ENCODE measurements at regions not wholly inside any gene's neighbourhood (a gene's known extent, or its start where the extent isn't known, plus 50 kb on each side); places are given as distances from the start of the nearest gene placed in this dataset.

DNA sequence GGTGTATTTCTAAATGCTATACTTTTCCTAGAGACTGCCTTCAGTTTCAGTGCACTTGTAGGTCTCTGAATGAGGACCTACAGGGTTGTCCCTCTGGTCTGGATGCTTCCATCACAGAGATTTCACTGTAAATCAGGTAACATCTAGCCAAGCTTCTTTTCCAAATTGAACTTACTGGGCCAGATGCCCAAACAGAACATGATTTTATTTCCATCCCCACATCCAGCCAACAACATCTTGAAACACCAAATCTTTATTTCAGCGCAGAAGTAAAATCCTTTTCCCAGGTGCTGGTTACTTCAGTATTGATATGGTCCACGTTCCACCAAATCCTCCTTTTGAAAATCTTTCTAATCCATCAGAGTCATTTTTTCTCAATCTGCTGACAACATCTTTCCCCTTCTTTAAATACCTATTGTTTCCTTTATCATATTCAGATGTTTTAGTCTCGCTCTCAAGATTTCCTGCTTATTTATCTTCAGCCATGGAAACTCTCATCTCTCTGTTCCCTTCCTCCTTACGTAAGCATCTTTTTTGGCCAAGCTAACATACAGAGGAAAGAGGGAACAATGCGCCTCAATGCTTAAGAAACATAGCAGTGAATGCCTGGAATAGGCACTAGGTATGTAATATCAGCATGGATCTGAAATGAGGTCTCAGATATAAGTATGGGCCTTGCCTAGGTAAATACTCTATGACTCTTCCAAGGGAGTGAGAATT lies 201.2 kb upstream of the MTNR1B start:
- no peak for DNase-seq

DNA sequence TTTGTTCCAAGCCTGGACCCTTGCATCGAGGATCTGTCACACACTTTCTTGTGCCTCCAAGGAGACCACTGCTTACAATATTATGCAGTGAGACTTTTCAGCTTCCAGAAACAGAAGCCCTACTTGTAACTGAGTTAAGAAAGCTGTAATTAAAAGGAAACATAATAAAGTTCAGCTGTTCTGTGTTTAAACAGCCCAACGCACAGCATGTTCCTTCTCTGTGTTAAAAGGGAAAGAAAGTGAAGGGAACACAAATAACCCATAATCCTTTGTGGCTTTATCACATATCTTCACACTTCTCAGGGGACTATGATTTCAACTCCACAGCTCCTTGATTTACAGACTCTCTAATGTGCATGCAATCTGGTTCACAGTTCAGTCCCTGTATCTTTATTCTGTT lies 200.3 kb upstream of the MTNR1B start:
- no peak for DNase-seq

DNA sequence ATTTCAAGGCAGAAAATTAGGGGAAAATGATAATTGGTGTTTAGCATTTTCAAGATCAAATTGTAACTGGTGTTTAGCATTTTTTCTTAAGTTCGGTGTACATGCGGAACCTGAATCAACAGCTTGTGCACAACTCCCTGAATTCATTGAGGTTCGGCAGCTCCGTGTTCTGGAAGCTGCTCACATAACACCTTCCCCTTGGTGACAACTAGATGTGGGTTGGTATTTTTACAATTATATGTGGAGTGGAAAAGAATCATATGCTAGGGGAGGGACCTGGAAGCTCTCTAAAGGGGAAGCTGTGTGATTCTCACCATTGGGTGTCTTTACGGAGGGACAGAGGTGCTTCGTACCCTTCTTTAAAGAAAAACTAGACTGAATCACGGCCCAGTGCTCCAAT lies 199.0 kb upstream of the MTNR1B start:
- no peak for DNase-seq

DNA sequence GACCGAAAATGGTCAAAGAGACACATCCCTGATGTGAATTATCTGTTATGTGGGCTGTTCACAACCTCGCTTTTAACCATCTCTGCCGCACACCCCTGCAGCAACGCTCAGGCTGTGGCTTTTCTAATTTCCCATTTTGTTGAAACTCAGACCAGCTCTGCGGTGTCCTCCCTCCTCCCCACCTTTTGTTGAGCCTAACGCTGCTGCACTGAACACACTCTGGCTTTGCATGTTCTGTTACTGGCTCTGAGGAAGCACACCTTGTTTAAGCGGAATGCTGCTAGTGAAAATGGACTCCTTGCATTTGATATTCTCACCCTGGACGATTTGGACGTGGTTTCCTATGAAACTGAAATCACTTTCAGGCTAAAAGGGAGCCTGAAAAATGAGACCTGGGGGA lies 198.5 kb upstream of the MTNR1B start:
- DNase-seq: no peak

GRCh38 chr11:92771701-92772100 lies 197.8 kb upstream of the MTNR1B start:
- no peak for DNase-seq

DNA sequence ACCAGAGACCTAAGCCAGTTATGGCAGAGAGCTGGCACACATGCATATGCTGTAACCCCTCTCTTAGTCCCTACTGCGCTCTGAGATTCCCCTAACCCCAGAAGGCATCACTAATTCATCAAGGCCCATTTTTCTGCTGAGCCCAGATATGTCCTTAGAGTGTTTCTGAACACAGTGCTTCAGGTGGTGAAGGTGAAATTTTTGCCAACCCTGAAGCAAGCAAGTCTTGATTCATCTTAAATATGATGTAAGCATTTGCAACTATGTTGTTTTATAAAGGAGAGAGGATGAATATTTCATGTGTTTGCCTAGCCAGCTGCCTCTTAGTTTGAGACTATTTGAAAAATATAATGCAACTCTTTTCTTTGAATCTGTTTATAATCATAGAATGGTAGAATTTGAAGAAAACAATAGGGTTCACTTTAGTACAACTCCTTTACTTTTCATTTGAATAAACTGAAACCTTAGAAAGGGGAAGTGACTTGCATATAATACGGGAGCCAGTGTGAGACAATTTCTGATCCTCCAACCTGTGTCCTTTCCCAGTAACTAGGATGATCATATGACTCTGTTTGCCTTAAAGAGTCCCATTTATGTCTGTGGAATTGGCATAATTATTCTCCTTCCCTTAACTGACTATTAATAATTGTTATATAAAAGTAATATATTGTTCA lies 194.3 kb upstream of the MTNR1B start:
- DNase-seq: no peak

- DNase-seq: no peak
These were observed 192.8 kb upstream of the MTNR1B start for GRCh38 chr11:92776676-92777075.

DNA sequence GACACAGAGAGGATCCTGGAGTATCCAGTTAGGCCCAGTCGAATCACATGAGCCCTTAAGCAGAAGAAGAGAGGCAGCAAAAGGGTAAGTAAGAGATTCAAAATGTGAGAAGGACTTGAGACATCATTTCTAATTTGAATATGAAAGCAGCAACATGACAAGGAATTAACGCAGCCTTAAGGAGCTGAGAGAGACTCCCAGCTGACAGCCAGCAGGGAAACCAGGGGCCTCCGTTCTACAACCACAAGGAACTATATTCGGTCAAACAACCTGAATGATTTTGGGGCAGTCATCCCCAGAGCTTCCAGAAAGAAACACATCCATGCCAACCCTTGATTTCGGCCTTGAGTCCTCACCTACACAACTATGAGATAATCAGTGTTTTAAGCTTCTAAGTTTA lies 189.7 kb upstream of the MTNR1B start:
- DNase-seq: no peak

DNA sequence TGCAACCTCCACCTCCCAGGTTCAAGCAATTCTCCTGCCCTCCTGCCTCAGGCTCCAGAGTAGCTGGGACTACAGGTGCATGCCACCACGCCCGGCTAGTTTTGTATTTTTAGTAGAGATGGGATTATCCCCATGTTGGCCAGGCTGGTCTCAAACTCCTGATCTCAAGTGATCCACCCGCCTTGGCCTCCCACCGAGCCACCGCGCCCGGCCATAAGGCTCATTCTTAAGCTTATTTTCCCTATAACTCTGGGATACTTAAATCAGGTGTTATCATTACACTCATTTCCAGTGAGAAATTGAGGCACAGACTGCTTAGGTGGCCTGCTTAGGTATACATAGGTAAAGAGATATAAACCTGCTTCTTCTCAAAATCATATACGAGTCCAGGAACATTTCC lies 188.3 kb upstream of the MTNR1B start:
- no peak for DNase-seq

DNA sequence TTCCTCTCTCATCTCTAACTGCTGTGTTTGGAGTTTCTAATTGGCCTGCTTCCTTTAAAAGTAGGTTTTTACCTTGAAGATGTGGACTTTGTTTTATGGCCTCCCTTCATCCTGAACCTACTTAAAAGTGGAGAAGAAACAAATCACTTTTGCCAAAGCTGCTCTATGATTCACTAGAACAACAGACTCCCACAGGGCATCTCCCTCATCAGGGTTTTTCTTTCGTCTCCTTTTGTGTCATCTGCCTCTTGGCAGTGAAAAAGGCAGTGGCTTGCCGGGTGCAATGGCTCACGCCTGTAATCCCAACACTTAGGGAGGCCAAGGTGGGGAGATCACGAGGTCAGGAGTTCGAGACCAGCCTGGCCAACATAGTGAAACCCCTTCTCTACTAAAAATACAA lies 186.6 kb upstream of the MTNR1B start:
- no peak for DNase-seq

DNA sequence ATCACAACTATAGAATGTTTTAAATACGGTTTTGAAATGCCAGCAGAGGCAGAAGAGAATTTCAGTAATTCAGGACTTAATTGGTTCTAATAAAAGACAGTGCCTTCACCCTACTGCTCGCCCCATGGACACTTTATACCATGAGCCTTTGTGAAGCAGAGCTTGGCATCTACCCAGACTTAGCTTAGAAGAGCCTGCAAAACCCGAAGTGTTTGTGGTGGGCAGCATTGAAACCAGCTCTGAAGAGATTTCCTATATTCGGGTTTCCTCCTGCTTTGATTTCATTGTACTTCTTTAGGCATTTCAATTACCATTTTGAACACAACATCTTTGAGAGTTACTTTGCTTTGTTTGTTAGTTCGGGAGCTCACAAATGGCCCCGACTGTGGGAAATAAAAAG lies 185.1 kb upstream of the MTNR1B start:
- DNase-seq: no peak

DNA sequence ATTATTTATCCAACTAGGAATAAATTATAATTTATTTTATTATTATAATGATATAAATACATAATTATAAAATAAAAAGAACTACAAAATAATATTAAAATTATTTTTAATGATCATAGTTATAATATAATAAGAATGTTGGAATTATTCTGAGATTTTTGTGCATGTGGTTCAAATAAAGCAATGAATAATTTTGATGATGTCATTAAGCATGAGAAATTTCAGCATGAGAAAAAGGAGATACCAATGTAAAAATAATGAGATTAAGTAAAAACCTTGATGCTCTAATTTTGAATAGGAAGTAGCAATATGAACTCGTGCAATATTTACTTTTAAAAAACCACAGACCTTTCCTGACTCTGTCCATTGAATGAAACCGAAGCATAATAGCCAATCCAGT lies 181.8 kb upstream of the MTNR1B start:
- DNase-seq: no peak

DNA sequence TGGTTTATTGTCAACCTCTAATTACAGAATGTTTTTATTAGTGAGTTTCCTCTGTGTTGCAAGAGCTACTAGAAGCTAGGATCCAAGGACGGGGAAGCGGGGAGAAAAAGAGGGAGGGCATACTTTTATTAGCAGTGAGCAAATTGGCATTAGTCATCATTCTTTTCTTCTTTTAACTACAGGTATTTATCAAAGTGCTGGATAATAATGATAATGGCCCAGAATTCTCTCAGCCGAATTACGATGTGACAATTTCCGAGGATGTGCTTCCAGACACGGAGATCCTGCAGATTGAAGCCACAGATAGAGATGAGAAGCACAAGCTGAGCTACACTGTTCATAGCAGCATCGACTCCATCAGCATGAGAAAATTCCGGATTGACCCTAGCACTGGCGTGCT lies 179.7 kb upstream of the MTNR1B start:
- no peak for DNase-seq

DNA sequence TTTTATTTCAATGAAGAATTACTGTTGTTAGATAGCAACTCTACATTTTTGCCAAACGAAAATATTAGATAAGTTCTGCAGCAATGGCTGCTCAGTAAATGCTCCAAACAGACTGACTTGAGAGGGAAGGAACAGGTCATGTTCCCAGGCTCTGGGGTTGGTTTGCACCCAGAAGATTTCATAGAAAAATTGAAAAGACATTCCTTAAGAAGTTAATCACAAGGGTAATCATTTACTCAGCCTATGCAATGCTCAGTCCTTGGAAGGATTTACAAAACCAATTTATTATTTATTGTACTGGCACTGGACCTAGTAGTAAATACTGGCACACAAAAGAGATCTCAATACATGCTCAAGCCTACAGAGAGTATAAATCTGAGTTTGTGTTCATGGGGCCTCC lies 179.1 kb upstream of the MTNR1B start:
- DNase-seq: no peak

DNA sequence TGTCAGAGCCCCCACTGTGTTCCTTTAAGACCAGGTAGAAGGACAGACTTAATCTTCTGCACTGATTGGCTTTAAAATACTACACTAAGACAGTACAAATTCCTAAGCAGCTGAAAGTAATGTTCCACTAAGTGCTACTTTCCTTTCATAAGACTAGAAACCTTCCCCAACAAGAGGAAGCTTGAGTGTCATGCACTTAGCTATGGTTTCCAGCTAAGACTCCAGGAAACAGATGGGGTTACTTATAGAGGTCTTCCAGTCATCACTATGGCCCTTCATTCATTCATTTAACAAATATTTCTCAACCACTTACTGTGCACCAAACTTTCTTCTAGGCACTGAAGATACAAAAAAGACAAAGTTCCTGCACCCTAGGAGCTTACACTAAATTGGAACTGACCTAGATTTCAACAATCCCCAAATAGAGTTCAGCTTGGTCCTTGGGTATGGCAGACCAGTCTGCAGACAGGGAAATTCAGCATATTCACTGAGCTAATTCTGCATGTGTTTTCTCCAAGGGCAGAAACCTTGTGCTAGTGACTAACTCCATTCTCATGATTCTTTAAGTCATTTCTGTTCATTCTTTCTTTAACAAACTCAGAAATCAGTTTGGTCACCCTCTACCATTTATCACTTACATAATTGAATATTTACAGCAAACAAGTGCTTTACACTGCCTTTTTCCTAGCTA lies 178.4 kb upstream of the MTNR1B start:
- DNase-seq: no peak

DNA sequence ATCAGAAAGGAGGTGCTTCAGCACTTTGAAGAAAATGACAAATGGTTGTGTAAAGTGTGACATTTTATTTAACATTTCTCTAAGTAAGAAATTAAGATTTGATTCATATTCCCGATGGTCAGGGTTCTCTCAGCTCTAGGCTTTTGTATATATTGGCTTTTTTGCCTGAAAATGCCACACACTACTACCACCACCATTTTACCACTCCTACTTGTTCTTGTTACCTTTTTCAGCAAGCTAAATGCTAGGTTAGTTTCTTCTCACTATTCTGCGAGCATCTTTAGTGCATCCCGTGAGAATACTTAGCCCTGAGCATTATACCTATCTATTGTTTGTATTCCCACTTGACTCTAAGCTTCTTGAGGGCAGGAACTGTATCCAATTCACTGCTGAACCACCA lies 177.6 kb upstream of the MTNR1B start:
- no peak for DNase-seq

GRCh38 chr11:92793189-92793588 lies 176.3 kb upstream of the MTNR1B start:
- no peak for DNase-seq

GRCh38 chr11:92794783-92795182 lies 174.7 kb upstream of the MTNR1B start:
- DNase-seq: no peak

DNA sequence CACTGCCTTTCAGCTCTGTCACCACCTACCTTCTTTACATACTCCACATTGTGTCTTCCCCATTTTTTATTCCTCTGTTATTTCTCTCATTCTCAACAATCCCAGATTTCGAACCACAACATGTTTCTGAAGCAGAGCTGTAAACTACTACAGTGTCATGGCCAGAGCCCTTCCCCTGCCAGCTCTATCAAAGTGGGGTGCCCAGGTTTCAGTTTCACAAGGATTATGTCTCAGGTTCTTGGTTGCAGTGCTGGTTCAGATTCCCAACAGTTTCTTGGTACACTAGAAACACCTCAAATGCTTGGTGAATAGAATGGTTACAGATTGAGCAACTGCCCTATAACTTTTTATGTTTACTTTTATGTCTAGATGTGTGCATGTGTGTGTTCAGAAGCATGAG lies 172.7 kb upstream of the MTNR1B start:
- no peak for DNase-seq

- DNase-seq: no peak
These were observed 171.6 kb upstream of the MTNR1B start for GRCh38 chr11:92797874-92798273.

GRCh38 chr11:92801685-92802084 lies 167.8 kb upstream of the MTNR1B start:
- no peak for DNase-seq

DNA sequence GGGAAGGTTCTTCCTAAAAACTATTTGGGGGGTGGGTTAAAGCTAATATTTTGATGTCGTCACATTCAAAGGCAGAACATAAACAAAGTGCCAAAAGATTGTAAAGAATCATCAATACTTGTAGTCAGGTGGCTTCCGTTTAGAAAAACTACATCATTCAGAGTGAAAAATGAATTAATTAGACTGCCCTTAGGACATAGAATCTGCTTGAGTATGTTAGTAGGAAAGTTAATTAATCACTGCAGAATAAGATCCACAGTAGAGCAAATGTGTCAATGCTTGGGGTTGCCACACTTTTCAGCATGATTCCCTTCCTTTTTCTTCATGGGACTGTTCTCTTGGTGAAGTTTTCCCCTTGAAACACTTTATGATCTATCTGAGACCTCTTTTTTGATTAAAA lies 166.8 kb upstream of the MTNR1B start:
- DNase-seq: no peak

DNA sequence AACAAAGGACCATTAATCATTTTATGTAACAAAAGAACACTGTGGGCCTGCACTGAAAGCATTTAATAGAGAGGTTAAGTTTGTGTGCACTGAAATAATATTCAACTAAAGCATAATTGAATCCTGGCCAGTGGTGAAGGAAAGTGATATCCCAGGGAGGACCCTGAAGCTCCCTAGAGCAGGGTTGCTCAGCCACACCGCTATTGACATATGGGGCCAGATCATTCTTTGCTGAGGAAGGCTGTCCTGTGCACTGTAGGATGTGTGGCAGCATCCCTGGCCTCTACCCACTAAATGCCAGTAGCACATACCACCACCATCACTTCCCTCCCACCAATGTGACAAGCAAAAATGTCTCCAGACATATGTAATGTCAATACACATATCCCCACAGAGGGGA lies 166.1 kb upstream of the MTNR1B start:
- DNase-seq: no peak

- DNase-seq: no peak
These were observed 165.0 kb upstream of the MTNR1B start for GRCh38 chr11:92804388-92804966.

Measured in CD4-positive, alpha-beta T cell treated with Interferon alpha-2 for 1 hour (primary cell).